Astrocyte (in vitro differentiated cells and primary cell): ENCODE measurements at regions not wholly inside any gene's neighbourhood (a gene's known extent, or its start where the extent isn't known, plus 50 kb on each side); places are given as distances from the start of the nearest gene placed in this dataset.

Experiments
- CTCF ChIP-seq: IDR thresholded peaks from 2 replicates; pipeline ENCODE4 v1.5.1; 2011; ENCODE audit warnings: low read depth, mild to moderate bottlenecking, inconsistent platforms, low read length, moderate library complexity; ENCODE audit not compliant: insufficient read depth
- EZH2 ChIP-seq: IDR thresholded peaks from 2 replicates; pipeline ENCODE4 v1.6.1; 2012; ENCODE audit warnings: mild to moderate bottlenecking, low read length, inconsistent platforms; ENCODE audit not compliant: insufficient read depth

DNA sequence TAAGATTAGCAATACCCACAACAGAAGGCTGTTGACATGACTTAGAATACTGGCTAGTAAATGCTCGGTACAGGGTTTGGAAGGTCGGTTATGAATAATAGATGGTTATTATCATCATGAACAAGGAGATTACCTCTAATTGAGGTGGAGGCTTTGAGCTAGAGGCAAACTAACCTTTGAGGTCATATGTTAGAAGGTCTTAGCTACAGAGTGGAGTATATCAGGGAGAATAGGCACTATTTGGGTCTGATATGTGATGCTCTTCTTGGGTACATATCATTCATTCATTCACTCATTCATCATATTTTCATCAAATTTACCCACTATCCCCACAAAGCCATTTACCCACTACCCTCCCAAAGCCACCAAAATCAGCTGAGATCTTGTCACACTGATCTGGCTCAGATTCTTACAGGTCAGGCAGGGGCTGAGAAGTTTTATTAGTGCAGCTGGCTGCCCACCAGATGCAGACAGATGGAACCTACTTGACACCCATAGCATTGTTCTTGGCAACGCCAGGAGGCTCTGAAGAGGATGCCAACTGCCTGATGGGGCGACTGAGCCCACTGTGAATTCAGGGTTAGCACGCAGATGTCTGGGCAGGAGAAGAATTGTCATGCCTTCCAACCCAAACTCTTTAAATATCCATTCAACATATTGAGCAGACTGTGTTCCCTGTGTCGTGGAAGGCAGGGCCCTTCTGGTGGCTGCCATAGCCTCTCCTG is 90.2 kb upstream of the SH3PXD2B start:
- TF ChIP-seq CTCF (no peak), EZH2 (no peak)
